ENCODE measurements at regions not wholly inside any gene's neighbourhood (a gene's known extent, or its start where the extent isn't known, plus 50 kb on each side); places are given as distances from the start of the nearest gene placed in this dataset.

GRCh38 chr2:240278661-240279060 is 138.2 kb upstream of the OTOS start:
- Mint-ChIP-seq H3K27ac (no peak overlapping the region), H3K36me3 (ENCODE audit: low read depth) (no peaks in the 10 kb centered on the region), H3K9me3 (peaks cover 3% of the 10 kb centered on the region), H3K4me3 (no peak overlapping the region), H3K27me3 (peaks cover 66% of the 10 kb centered on the region), H3K4me1 (no peaks in the 10 kb centered on the region)
- ATAC-seq (replicated peaks), result no peak

GRCh38 chr2:240280621-240281020 is 140.2 kb upstream of the OTOS start:
- no peak for ATAC-seq (replicated peaks)
- H3K27ac Mint-ChIP-seq, result no peak overlapping the region
- H3K9me3 Mint-ChIP-seq, result peaks cover 3% of the 10 kb centered on the region
- no peak overlapping the region for H3K4me3 Mint-ChIP-seq
- H3K27me3 Mint-ChIP-seq, result peaks cover 53% of the 10 kb centered on the region
- H3K36me3 Mint-ChIP-seq (ENCODE audit: low read depth), result no peaks in the 10 kb centered on the region
- no peaks in the 10 kb centered on the region for H3K4me1 Mint-ChIP-seq

GRCh38 chr2:240284503-240285259 is 144.2 kb upstream of the OTOS start:
- peaks cover 3% of the 10 kb centered on the region for H3K9me3 Mint-ChIP-seq
- H3K36me3 Mint-ChIP-seq (ENCODE audit: low read depth), result no peaks in the 10 kb centered on the region
- peaks cover 31% of the 10 kb centered on the region for H3K27me3 Mint-ChIP-seq
- no peak for ATAC-seq (replicated peaks)
- H3K4me1 Mint-ChIP-seq, result no peaks in the 10 kb centered on the region
- H3K4me3 Mint-ChIP-seq, result no peak overlapping the region
- H3K27ac Mint-ChIP-seq, result no peak overlapping the region

GRCh38 chr2:240285725-240286124 is 145.3 kb upstream of the OTOS start:
- ATAC-seq (replicated peaks), result no peak
- H3K36me3 Mint-ChIP-seq (ENCODE audit: low read depth), result no peaks in the 10 kb centered on the region
- H3K27me3 Mint-ChIP-seq, result peaks cover 20% of the 10 kb centered on the region
- H3K4me1 Mint-ChIP-seq, result no peaks in the 10 kb centered on the region
- no peak overlapping the region for H3K27ac Mint-ChIP-seq
- peaks cover 3% of the 10 kb centered on the region for H3K9me3 Mint-ChIP-seq
- no peak overlapping the region for H3K4me3 Mint-ChIP-seq

- Mint-ChIP-seq H3K4me1 (no peaks in the 10 kb centered on the region), H3K27ac (no peak overlapping the region), H3K9me3 (peaks cover 3% of the 10 kb centered on the region), H3K36me3 (ENCODE audit: low read depth) (no peaks in the 10 kb centered on the region), H3K27me3 (peaks cover 12% of the 10 kb centered on the region), H3K4me3 (no peak overlapping the region)
- ATAC-seq (replicated peaks), result no peak
Measured at GRCh38 chr2:240286596-240286995, 146.1 kb upstream of the OTOS start.

GRCh38 chr2:240287011-240287410 is 146.6 kb upstream of the OTOS start:
- H3K4me1 Mint-ChIP-seq, result no peaks in the 10 kb centered on the region
- H3K36me3 Mint-ChIP-seq (ENCODE audit: low read depth), result no peaks in the 10 kb centered on the region
- no peak overlapping the region for H3K27ac Mint-ChIP-seq
- peaks cover 8% of the 10 kb centered on the region for H3K27me3 Mint-ChIP-seq
- no peak overlapping the region for H3K4me3 Mint-ChIP-seq
- ATAC-seq (replicated peaks), result no peak
- H3K9me3 Mint-ChIP-seq, result peaks cover 3% of the 10 kb centered on the region

GRCh38 chr2:240287496-240288086 is 147.1 kb upstream of the OTOS start:
- Mint-ChIP-seq H3K4me1 (no peaks in the 10 kb centered on the region), H3K4me3 (no peak overlapping the region), H3K9me3 (peaks cover 3% of the 10 kb centered on the region), H3K27me3 (peaks cover 5% of the 10 kb centered on the region), H3K36me3 (ENCODE audit: low read depth) (no peaks in the 10 kb centered on the region), H3K27ac (no peak overlapping the region)
- ATAC-seq (replicated peaks), result no peak

- Mint-ChIP-seq H3K36me3 (ENCODE audit: low read depth) (no peaks in the 10 kb centered on the region), H3K9me3 (no peaks in the 10 kb centered on the region), H3K4me1 (no peaks in the 10 kb centered on the region), H3K27me3 (peaks cover under 1% of the 10 kb centered on the region), H3K4me3 (no peak overlapping the region), H3K27ac (no peak overlapping the region)
- ATAC-seq (replicated peaks), result no peak
Measured at GRCh38 chr2:240288087-240288521, 147.4 kb upstream of the GPC1 start.

GRCh38 chr2:240289701-240290431 is 145.6 kb upstream of the GPC1 start:
- no peaks in the 10 kb centered on the region for H3K9me3 Mint-ChIP-seq
- ATAC-seq (replicated peaks), result no peak
- H3K4me1 Mint-ChIP-seq, result no peaks in the 10 kb centered on the region

GRCh38 chr2:240290432-240291336 is 144.8 kb upstream of the GPC1 start:
- no peak overlapping the region for H3K27ac Mint-ChIP-seq
- no peaks in the 10 kb centered on the region for H3K36me3 Mint-ChIP-seq (ENCODE audit: low read depth)
- no peaks in the 10 kb centered on the region for H3K4me1 Mint-ChIP-seq
- ATAC-seq (replicated peaks), result no peak
- H3K4me3 Mint-ChIP-seq, result no peak overlapping the region
- H3K9me3 Mint-ChIP-seq, result no peaks in the 10 kb centered on the region
- H3K27me3 Mint-ChIP-seq, result peaks cover 3% of the 10 kb centered on the region

More at GRCh38 chr2:240289701-240290431, 145.6 kb upstream of the GPC1 start:
- Mint-ChIP-seq H3K4me3 (no peak overlapping the region), H3K36me3 (ENCODE audit: low read depth) (no peaks in the 10 kb centered on the region), H3K27ac (no peak overlapping the region), H3K27me3 (peaks cover 3% of the 10 kb centered on the region)

- no peak overlapping the region for H3K27ac Mint-ChIP-seq
- no peaks in the 10 kb centered on the region for H3K9me3 Mint-ChIP-seq
- no peaks in the 10 kb centered on the region for H3K4me1 Mint-ChIP-seq
- peaks cover 3% of the 10 kb centered on the region for H3K27me3 Mint-ChIP-seq
- no peak for ATAC-seq (replicated peaks)
- H3K4me3 Mint-ChIP-seq, result no peak overlapping the region
- H3K36me3 Mint-ChIP-seq (ENCODE audit: low read depth), result no peaks in the 10 kb centered on the region
Measured at GRCh38 chr2:240291337-240292034, 144.0 kb upstream of the GPC1 start.

- no peak overlapping the region for H3K27ac Mint-ChIP-seq
- H3K9me3 Mint-ChIP-seq, result no peaks in the 10 kb centered on the region
- H3K4me3 Mint-ChIP-seq, result no peak overlapping the region
- no peak for ATAC-seq (replicated peaks)
- no peaks in the 10 kb centered on the region for H3K4me1 Mint-ChIP-seq
- peaks cover 3% of the 10 kb centered on the region for H3K27me3 Mint-ChIP-seq
- no peaks in the 10 kb centered on the region for H3K36me3 Mint-ChIP-seq (ENCODE audit: low read depth)
Measured at GRCh38 chr2:240292035-240292574, 143.4 kb upstream of the GPC1 start.

- H3K36me3 Mint-ChIP-seq (ENCODE audit: low read depth), result no peaks in the 10 kb centered on the region
- no peaks in the 10 kb centered on the region for H3K4me1 Mint-ChIP-seq
- no peaks in the 10 kb centered on the region for H3K9me3 Mint-ChIP-seq
- ATAC-seq (replicated peaks), result no peak
- H3K27me3 Mint-ChIP-seq, result peaks cover 3% of the 10 kb centered on the region
- no peak overlapping the region for H3K4me3 Mint-ChIP-seq
- H3K27ac Mint-ChIP-seq, result no peak overlapping the region
Measured at GRCh38 chr2:240292619-240293525, 142.6 kb upstream of the GPC1 start.
